ENCODE measurements at regions not wholly inside any gene's neighbourhood (a gene's known extent, or its start where the extent isn't known, plus 50 kb on each side); places are given as distances from the start of the nearest gene placed in this dataset.

DNA sequence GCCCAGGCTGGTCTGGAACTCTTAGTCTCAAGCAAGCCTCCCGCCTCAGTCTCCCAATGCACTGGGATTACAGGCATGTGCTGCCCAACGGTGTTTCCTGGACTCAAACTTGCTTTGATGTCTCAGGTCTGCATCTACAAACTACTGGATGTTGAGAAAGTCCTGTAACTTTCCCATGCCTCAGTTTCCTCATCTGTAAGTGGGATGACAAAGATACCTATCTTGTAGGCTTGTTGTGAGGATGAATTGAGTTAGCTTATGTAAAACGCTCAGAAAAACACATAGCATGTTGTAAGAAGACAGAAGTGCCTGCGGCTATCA, 63.6 kb upstream of the NUDT4 start:
- no peak for DNase-seq

DNA sequence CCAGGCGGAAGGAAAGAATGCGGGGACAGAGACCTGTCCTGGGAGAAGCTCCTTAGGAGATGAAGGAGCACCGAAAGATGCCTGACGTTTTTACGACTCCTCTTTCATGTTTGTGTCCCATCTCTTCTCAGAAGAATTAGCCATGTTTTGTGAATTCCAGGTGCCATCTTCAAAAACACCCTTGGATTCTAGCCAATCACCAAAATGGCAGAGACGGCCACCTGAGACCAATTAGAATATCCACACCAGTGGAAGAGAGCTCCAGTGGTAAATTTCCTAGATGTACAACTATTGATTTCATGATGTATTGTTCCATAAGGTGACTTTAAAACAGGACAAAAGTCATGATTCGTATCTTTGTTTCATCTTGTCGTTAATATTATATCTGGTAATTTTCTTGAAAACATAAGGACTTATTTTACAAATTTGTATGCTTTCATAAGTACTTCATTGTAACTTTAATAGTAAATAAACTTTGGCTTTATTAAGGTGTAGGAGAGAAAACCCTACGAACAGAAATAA, 62.3 kb upstream of the NUDT4 start:
- DNase-seq: no peak

DNA sequence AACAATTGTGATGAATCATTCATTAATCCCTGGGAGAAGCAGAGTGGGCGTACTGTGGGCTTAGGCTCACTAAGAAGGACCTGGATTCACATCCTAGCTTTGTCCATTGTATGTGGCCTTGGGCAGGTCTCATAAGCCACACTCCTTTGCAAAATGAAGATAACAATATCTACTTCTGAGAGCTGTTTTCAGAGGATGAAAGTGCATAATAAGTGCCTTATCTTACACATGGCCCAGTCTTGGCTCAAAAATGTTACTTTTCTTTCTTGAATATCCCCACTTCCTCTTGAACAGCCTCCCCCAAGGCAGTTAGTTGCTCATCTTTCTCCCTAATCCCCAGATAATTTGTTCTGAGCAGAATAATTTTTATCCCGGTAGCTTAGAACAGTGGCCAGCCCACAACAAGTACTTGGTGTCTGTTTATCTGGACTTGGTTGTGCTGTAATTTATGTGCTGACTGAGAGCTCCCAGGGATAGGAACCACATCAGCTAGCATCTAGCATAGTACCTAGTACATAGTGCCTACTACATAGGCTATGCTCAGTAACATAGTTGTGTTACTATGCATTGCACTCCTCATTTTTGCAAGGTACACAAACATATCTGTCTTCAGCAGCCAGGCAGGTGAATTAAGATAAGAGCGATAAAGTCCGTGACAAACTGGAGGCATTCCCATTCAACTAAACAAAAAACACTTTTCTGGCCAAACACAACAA, 61.7 kb upstream of the NUDT4 start:
- no peak for DNase-seq

- no peak for DNase-seq
Measured at GRCh38 chr12:93316623-93316971, 61.1 kb upstream of the NUDT4 start.

DNA sequence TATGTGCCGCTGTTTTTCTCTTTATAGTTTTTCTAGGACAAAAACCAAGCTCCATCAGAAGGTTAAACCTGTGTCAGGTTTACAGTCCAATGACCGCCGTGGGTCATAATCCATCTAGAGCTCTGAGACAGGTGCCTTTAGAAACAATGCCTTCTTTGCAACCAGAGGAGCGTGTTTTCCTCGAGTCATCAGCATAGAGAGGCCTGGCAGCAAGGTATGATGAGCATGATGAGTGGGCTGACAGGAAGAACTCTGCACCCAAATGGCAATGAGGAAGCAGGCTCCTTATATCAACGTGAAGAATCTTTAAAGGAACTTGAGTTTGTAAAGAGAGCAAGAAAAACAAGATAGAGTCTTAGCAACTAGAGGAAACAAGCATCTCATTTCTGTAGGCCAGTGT, 60.5 kb upstream of the NUDT4 start:
- DNase-seq: no peak

DNA sequence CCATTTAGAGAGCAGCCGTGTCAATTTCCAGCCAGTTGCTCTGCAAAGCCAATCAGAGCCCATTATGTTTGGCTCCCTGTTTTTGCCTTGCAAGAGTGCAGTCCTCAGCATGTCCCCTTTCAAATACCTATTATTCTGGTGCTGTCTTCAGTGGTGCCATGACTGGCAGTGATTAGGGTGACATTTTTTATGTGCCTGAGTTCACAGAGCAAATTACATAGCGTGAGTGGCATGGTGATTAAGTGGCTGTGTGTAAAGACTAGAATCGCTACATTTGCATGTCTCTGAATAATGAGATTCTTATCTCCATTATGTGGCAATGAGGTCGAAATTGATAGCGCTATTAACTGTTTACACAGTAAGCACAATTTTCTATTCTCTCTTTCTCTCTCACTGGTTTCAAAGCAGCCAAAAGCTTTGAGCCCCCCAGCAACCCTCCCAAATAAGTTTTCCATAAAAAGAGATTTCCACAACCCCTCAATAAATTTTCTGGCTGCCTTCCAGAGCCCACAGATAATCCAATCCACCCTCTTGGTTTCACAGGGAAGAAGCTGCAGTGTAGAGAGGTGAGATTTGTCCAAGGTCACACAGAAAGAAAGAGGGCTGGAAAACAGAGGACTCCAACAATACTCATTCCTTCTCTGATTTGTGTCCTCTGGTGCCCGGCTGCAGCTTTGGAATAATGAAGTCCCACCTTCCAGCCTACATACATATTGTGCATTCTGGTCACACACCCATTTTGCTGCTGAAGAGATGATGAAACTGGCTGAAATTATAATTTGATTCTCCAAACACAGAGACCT, 58.8 kb upstream of the NUDT4 start:
- DNase-seq: no peak

- DNase-seq: no peak
Measured at GRCh38 chr12:93319523-93320050, 58.1 kb upstream of the NUDT4 start.

DNA sequence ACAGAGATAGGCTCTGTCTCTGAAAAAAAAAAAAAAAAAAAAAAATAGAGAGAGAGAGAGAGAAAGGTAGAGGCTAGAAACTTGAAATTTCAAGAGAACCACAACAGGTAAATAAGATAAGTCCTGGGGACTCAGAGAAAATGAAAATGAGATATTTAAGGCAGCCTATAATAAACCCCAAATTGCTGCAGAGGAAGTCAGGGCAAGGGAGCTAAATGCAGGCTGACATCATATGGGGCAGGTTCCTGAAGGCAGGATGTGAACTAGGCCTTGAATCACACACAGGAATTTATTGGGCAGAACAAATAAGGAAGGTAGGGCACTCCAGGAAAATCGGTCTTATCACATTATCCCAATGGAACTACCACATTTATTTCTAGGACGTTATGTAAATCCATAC, 54.9 kb upstream of the NUDT4 start:
- DNase-seq: no peak

GRCh38 chr12:93323625-93324329, 53.9 kb upstream of the NUDT4 start:
- DNase-seq: no peak

DNA sequence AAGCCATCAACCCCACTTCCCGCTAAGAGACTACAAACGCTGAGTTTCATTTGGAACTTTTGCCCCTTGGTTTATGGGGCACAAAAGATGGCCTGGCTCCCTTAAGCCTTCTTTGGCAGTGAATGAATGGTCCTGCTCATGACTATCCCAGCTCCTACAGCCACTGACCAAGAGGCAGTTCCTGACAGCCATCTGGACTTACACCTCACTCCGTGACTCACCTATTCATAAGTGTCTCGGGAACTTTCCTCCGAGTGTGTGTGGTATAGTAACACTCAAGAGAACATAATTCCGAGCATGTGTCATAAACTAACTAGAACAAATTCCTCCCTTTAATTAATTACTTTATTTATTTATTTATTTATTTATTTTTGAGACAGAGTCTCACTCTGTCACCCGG, 51.9 kb upstream of the NUDT4 start:
- DNase-seq: no peak
